Spleen (tissue), 7 donors: ENCODE measurements at regions not wholly inside any gene's neighbourhood (a gene's known extent, or its start where the extent isn't known, plus 50 kb on each side); places are given as distances from the start of the nearest gene placed in this dataset.

Source experiments
- CTCF ChIP-seq, 11 experiments: fragments of 200-600 bp in 7 of 11; fragments of 450-650 bp in 4 of 11; sonication (generic) in 4 of 11; IDR thresholded peaks in 8 of 11; conservative IDR thresholded peaks in 3 of 11; 1 replicate in 7 of 11; 2 replicates in 4 of 11; pipeline versions ENCODE4 v1.4.0 to v1.8.0; 2016 to 2021; ENCODE audit warnings: antibody characterized with exemption in 11 of 11, inconsistent platforms in 4 of 11, mild to moderate bottlenecking in 1 of 11
- POLR2A ChIP-seq, 3 donors: fragments of 450-650 bp; IDR thresholded peaks; one replicate each; pipeline ENCODE4 v1.5.1; 2017; ENCODE audit warnings: antibody characterized with exemption in 3 of 3, mild to moderate bottlenecking in 1 of 3
- POLR2AphosphoS5 ChIP-seq, 3 donors: sonication (generic); formaldehyde crosslinking; IDR thresholded peaks; one replicate each; pipeline ENCODE4 v1.5.1; 2017; ENCODE audit warnings: antibody characterized with exemption in 3 of 3
- donor health status: DM: no; HTN: no; CAD: no; lungs with moderate emphysema.
- donor health status: DM: no; HTN: no; CAD: no.
- donor health status: DM: no; HTN: no; CAD: no.

- TF ChIP-seq CTCF (IDR thresholded peaks at IDR 0.05 in 8 of 11, conservative IDR thresholded peaks at IDR 0.05 in 3 of 11) (no peak), POLR2A (IDR thresholded peaks at IDR 0.05) (no peak), POLR2AphosphoS5 (IDR thresholded peaks at IDR 0.05) (no peak)
Observed at GRCh38 chr2:224324604-224325003, 77.3 kb downstream of the FAM124B start.
